Activated naive CD4-positive, alpha-beta T cell treated with anti-CD3 and anti-CD28 coated beads, Interleukin-2, amount 50 U/mL, for 72 hours (primary cell): ENCODE measurements at regions not wholly inside any gene's neighbourhood (a gene's known extent, or its start where the extent isn't known, plus 50 kb on each side); places are given as distances from the start of the nearest gene placed in this dataset.

Experiments used
- ATAC-seq, 2 donors: fragments of 150-1000 bp; cut with Tn5 transposase; 2 replicates each; pipeline ENCODE4 v1.10.0; 2021; ENCODE audit warnings: mild to moderate bottlenecking in 2 of 2, moderate library complexity in 2 of 2
- DNase-seq, 2 donors: peaks; one replicate each; pipeline ENCODE4 v3.0.0; 2021 to 2022; ENCODE audit warnings: low spot score in 2 of 2
- H3K27ac Mint-ChIP-seq, 2 donors: one replicate each; pipeline ENCODE4 v1.8.0; 2022; ENCODE audit warnings: mild to moderate bottlenecking in 2 of 2, mixed read lengths in 2 of 2
- H3K36me3 Mint-ChIP-seq, 2 donors: one replicate each; pipeline ENCODE4 v1.8.0; 2022; ENCODE audit warnings: mixed read lengths in 2 of 2
- H3K9me3 Mint-ChIP-seq, 2 donors: one replicate each; pipeline ENCODE4 v1.8.0; 2022; ENCODE audit warnings: mixed read lengths in 2 of 2

DNA sequence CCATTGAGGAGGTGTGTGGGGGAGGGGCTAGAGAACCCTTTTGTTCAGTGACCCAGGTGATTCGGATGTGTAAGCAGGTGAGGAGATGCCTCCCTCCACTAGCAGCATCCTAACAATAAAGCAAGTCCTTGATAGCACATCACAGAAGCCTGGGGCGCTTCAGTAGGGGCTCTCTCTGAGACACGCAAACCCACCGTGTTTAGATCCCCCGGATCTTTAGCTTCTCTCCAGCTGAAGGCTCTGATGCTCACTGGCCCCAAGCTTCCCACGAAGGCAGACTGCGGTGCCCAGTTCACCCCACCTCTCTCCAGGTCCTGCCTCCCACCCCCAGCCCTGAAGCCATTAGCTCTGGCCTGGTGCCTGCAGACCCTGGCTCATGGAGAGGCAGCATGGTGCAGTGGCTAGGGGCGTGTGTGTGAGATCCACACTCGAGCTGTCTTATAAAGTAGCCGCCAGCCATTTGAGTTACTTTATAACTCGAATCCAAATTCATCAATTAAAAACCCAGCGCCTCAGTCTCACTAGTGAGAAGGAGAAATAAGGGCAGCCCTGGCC is 204.7 kb upstream of the TNRC6C start:
- no peaks in the 10 kb centered on the region for H3K36me3 Mint-ChIP-seq
- H3K9me3 Mint-ChIP-seq, result no peaks in the 10 kb centered on the region
- no peak for ATAC-seq
- H3K27ac Mint-ChIP-seq, result no peak overlapping the region
- no peak for DNase-seq

DNA sequence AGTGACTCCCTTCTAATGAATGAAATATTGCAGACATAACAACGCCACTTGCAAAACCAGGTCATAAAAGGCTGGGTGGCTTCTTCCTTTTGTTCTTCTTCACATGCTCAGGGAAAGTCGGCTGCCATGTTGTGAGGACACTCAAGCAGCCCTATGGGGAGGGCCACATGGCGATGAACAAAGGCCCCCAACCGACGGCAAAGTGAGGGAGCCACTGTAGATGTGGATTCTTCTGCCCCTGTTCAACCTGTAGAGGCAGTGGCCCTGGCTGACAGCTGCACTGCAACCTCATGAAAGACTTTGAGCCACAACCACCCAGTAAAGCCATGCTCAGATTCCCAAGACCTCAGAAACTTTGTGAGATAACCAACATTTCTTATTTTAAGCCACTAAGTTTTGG is 203.5 kb upstream of the TNRC6C start:
- Mint-ChIP-seq H3K27ac (no peak overlapping the region), H3K36me3 (no peaks in the 10 kb centered on the region), H3K9me3 (no peaks in the 10 kb centered on the region)
- ATAC-seq (no peak), DNase-seq (no peak)

DNA sequence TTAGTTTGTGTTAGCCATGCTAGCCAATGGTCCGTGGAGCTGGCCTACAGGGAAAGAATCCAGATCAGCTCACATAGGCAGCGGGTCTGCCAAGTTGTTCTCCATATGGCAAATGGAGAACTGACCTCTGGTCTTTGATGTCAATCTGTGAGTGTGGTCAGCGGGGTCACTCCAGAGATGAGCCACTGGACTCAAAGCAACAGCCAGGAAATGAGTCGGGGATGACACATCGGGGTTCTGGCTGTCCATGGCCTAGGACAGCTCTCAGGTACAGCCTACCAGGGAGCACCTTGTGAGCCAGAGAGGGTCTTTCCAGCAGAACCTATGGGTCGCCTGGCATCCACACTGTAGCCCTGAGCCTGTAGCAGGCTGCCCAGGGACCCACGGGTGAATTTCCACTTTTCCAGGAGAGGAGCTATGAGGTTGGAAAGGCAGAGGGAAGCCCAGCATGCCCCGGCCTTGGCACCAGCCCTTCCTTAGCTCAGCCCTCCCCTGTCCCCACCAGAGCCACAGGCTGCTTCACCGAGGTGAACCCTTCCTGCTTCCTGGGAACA is 203.0 kb upstream of the TNRC6C start:
- Mint-ChIP-seq H3K9me3 (no peaks in the 10 kb centered on the region), H3K27ac (no peak overlapping the region), H3K36me3 (no peaks in the 10 kb centered on the region)
- peak in 1 of 2 donors; percentile 52 for ATAC-seq
- no peak for DNase-seq

- no peaks in the 10 kb centered on the region for H3K36me3 Mint-ChIP-seq
- DNase-seq (no peak), ATAC-seq (no peak)
- H3K9me3 Mint-ChIP-seq, result no peaks in the 10 kb centered on the region
- H3K27ac Mint-ChIP-seq, result no peak overlapping the region
These were observed 202.5 kb upstream of the TNRC6C start for GRCh38 chr17:77756028-77756427.

- ATAC-seq (no peak), DNase-seq (no peak)
- H3K9me3 Mint-ChIP-seq, result no peaks in the 10 kb centered on the region
- H3K27ac Mint-ChIP-seq, result no peak overlapping the region
- no peaks in the 10 kb centered on the region for H3K36me3 Mint-ChIP-seq
These were observed 201.5 kb upstream of the TNRC6C start for GRCh38 chr17:77756846-77757560.

DNA sequence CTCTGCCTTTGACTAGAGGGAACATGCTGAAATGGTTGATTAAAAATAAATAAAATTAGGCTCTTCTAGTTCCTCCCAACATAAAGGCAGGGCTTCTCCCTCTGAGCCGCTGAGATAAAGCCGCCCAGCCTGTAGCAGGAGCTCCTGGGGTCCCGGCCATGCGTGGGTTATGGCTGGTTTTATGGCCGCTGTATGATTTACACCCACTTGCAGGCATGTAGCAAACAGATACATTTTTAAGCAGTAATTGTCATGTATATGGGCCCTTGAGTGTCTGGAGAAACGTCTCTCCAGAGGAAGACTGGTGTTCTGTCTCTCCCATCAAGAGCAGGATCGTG is 201.0 kb upstream of the TNRC6C start:
- H3K9me3 Mint-ChIP-seq, result no peaks in the 10 kb centered on the region
- H3K36me3 Mint-ChIP-seq, result no peaks in the 10 kb centered on the region
- no peak overlapping the region for H3K27ac Mint-ChIP-seq
- DNase-seq (no peak), ATAC-seq (no peak)

DNA sequence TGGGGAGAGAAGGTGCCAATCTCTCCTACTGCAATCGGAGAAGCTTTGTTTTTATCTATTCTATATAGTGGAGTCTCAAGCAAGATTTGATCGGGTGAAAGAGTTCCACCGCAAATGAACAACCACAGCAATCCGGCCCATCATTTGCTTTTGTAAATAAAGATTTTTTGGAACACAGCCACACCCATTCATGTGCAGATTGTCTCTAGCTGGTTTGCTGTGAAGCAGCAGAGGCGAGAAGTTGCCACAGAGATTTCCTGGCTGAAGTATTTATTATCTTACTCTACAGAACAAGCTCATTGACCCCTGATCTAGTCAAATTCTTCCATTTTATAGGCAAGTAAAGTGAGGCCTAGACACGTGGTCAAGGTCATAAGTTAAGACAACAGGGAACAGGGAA is 195.5 kb upstream of the TNRC6C start:
- ATAC-seq (no peak), DNase-seq (no peak)
- Mint-ChIP-seq H3K36me3 (no peaks in the 10 kb centered on the region), H3K27ac (no peak overlapping the region), H3K9me3 (no peaks in the 10 kb centered on the region)

DNA sequence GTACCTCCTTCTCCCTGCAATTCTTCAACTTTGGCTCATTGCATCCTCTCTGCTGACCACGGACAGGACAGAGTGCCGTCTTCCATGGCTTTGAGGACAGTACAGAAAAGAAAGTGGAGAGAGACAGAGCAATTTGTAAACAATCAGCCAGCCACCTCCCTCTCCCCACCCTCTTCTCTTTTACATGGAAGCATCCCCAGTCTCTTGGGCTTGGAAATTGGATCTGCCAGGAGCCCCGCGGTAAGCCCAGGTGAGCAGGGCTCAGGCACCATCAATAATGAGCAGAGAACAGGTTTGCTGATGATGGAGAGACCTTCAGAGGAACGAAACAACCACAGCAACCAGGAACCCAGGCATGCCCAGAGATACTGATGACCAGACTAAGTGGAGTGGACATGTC is 194.9 kb upstream of the TNRC6C start:
- Mint-ChIP-seq H3K36me3 (no peaks in the 10 kb centered on the region), H3K9me3 (no peaks in the 10 kb centered on the region), H3K27ac (no peak overlapping the region)
- no peak for ATAC-seq
- DNase-seq, result no peak

GRCh38 chr17:77765292-77765691 is 193.2 kb upstream of the TNRC6C start:
- DNase-seq, result no peak
- no peak overlapping the region for H3K27ac Mint-ChIP-seq
- ATAC-seq, result no peak
- H3K36me3 Mint-ChIP-seq, result no peaks in the 10 kb centered on the region
- H3K9me3 Mint-ChIP-seq, result no peaks in the 10 kb centered on the region

GRCh38 chr17:77767148-77767547 is 191.4 kb upstream of the TNRC6C start:
- H3K27ac Mint-ChIP-seq, result no peak overlapping the region
- no peaks in the 10 kb centered on the region for H3K36me3 Mint-ChIP-seq
- DNase-seq (no peak), ATAC-seq (no peak)
- no peaks in the 10 kb centered on the region for H3K9me3 Mint-ChIP-seq

DNA sequence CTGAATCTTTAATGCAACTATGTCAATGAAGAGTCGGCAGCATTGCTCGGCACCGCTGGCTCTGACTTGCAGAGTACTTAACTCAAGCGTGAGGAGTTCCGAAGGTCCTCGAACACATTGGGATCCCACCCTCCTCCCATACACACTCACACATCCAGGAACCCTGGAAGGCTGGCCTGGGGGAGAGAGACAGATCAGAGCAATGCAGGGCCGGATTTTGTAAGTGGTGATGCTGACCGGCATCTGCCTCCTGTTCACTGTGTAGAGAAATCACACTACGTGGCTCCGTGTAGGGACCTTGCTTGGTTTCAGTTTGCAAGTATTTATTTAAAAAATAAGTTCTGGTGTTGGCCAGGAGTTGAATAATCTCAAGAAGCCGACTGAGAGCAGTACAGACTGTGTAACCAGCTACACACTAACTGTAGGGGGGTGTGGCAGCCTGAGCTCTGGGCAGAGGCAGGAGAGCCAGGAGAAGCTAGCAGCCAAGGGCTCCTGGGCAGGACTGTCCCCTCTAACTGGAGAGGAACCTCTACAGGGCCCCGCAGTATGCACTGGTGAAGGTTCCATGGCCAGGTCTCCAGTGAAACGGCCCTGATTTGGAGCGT is 190.2 kb upstream of the TNRC6C start:
- Mint-ChIP-seq H3K36me3 (no peaks in the 10 kb centered on the region), H3K27ac (peak overlapping the region in 1 of 2 donors; percentile 57), H3K9me3 (no peaks in the 10 kb centered on the region)
- DNase-seq, result no peak
- ATAC-seq, result no peak

DNA sequence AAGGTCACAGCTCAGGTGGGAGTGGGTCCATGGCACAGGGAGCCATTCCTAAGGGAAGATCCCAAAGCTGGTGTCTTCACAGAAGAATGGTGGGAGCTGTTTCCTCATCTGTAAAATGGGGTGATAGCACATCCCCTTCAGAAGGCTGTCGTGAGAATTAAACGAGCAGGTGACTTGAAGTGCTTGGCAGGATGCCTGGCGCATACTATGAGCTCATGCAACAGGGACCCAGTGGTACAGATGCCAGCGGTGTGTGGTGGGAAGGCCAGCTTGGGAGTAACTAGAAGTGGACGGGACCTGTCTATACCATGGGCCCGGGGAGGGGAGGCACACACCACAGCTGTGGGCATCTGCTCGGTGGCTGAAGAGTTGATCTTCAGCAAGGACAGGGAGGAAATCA is 189.3 kb upstream of the TNRC6C start:
- no peak for DNase-seq
- Mint-ChIP-seq H3K27ac (peak overlapping the region in 1 of 2 donors; percentile 38), H3K9me3 (no peaks in the 10 kb centered on the region), H3K36me3 (no peaks in the 10 kb centered on the region)
- no peak for ATAC-seq

- no peaks in the 10 kb centered on the region for H3K36me3 Mint-ChIP-seq
- ATAC-seq (no peak), DNase-seq (no peak)
- no peaks in the 10 kb centered on the region for H3K9me3 Mint-ChIP-seq
- no peak overlapping the region for H3K27ac Mint-ChIP-seq
These were observed 188.7 kb upstream of the TNRC6C start for GRCh38 chr17:77769762-77770161.

GRCh38 chr17:77770331-77771105 is 188.0 kb upstream of the TNRC6C start:
- H3K36me3 Mint-ChIP-seq, result no peaks in the 10 kb centered on the region
- ATAC-seq (no peak), DNase-seq (no peak)
- peak overlapping the region; percentile 14 to 59 for H3K27ac Mint-ChIP-seq
- no peaks in the 10 kb centered on the region for H3K9me3 Mint-ChIP-seq

DNA sequence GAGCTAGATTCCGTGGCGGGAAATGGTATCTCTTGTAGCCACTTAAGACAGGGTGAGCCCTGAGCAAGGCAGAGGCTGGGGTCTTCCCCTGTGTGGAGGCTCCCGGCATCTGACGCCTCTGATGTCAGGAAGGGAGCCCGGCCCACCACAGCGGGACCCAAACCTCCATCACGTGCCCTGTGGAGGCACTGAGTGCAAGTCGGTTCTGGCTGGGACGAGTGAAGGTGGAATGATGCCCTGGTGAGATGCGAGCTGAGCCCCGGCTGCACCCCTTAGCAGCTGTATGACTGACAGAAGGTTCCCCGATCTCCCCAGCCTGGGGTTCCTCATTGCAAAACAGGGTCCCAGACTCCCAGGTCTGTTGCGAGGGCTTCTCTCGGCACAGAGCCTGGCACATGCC is 187.4 kb upstream of the TNRC6C start:
- peak overlapping the region in 1 of 2 donors; percentile 59 for H3K27ac Mint-ChIP-seq
- H3K36me3 Mint-ChIP-seq, result no peaks in the 10 kb centered on the region
- no peak for DNase-seq
- H3K9me3 Mint-ChIP-seq, result no peaks in the 10 kb centered on the region
- ATAC-seq, result no peak

DNA sequence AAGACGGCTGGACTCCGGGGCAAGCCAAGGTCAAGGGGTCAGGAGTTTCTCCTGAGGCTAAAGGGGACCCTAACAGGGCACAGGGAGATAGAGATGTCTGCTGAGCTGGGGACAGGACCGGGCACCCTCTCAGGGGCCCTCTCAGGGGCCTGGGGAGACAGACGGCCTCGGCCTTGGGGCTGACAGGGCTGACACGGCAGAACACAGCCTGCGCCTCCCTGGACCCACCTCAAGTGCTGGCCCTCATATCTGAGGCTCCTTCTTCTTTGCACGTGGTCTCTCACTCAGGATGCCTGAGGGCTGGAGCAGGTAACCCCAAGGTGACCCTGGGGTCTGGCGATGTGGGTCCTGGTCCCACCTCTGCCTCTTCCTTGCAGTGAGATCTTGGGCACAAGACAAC is 186.9 kb upstream of the TNRC6C start:
- no peak for DNase-seq
- H3K9me3 Mint-ChIP-seq, result no peaks in the 10 kb centered on the region
- H3K27ac Mint-ChIP-seq, result peak overlapping the region in 1 of 2 donors; percentile 59
- no peak for ATAC-seq
- no peaks in the 10 kb centered on the region for H3K36me3 Mint-ChIP-seq

- peak overlapping the region in 1 of 2 donors; percentile 70 for H3K27ac Mint-ChIP-seq
- no peaks in the 10 kb centered on the region for H3K36me3 Mint-ChIP-seq
- ATAC-seq, result peak in 1 of 2 donors; percentile 17
- H3K9me3 Mint-ChIP-seq, result no peaks in the 10 kb centered on the region
- DNase-seq, result no peak
These were observed 186.5 kb upstream of the TNRC6C start for GRCh38 chr17:77771998-77772397.
